ENCODE measurements at regions not wholly inside any gene's neighbourhood (a gene's known extent, or its start where the extent isn't known, plus 50 kb on each side); places are given as distances from the start of the nearest gene placed in this dataset.

- TF ChIP-seq, protein P1, sequence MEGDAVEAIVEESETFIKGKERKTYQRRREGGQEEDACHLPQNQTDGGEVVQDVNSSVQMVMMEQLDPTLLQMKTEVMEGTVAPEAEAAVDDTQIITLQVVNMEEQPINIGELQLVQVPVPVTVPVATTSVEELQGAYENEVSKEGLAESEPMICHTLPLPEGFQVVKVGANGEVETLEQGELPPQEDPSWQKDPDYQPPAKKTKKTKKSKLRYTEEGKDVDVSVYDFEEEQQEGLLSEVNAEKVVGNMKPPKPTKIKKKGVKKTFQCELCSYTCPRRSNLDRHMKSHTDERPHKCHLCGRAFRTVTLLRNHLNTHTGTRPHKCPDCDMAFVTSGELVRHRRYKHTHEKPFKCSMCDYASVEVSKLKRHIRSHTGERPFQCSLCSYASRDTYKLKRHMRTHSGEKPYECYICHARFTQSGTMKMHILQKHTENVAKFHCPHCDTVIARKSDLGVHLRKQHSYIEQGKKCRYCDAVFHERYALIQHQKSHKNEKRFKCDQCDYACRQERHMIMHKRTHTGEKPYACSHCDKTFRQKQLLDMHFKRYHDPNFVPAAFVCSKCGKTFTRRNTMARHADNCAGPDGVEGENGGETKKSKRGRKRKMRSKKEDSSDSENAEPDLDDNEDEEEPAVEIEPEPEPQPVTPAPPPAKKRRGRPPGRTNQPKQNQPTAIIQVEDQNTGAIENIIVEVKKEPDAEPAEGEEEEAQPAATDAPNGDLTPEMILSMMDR (IDR thresholded peaks at IDR 0.05): no peak
- no peak for TF ChIP-seq POLR2A (IDR thresholded peaks at IDR 0.05)
Measured at GRCh38 chr3:40817017-40817416, 292.3 kb downstream of the ZNF621 start.

Data from testis (tissue), 2 donors.